GM12878 (cell line): ENCODE measurements at regions not wholly inside any gene's neighbourhood (a gene's known extent, or its start where the extent isn't known, plus 50 kb on each side); places are given as distances from the start of the nearest gene placed in this dataset.

Experiments used
- CBX5 ChIP-seq: sonication (generic); IDR thresholded peaks from 2 replicates; pipeline ENCODE4 v1.6.1; 2016; ENCODE audit warnings: low read depth, moderate library complexity, mild to moderate bottlenecking, inconsistent platforms
- EZH2 ChIP-seq: IDR thresholded peaks from 2 replicates; pipeline ENCODE4 v1.6.1; 2012; ENCODE audit warnings: low read depth, mild to moderate bottlenecking, control low read depth, inconsistent platforms, low read length, borderline replicate concordance; ENCODE audit not compliant: control insufficient read depth
- PML ChIP-seq: IDR thresholded peaks from 2 replicates; pipeline ENCODE4 v1.6.1; 2012; ENCODE audit warnings: low read length, inconsistent platforms
- RAD51 ChIP-seq: fragments of 450-650 bp; IDR thresholded peaks from 2 replicates; pipeline ENCODE4 v1.6.1; 2016; ENCODE audit warnings: moderate library complexity, mild to moderate bottlenecking, inconsistent platforms
- TARDBP ChIP-seq: IDR thresholded peaks from 2 replicates; pipeline ENCODE4 v1.6.1; 2016; ENCODE audit warnings: borderline replicate concordance

DNA sequence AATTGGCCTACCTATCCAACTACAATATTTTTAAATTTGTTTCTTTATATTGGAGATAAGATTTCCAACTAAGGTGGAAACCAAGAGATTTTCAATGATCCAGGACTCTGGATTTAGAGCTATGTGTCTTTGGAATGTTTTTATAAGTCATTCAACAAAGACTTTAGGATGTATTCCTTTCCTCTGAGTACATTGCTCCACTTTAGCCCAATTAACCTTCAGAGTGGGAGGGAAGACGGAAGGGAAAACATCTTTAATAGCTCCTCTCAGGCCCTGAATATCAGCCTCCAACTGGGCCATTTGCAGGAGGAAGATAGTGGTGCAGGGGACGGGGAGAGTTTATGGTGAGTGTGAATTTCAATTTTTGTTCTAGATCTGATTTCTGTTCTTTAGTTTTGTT, 239.2 kb downstream of the PIK3R1 start:
- TF ChIP-seq CBX5 (no peak), EZH2 (no peak), PML (no peak), RAD51 (no peak), TARDBP (no peak)
